PC-3 (cell line): ENCODE measurements at regions not wholly inside any gene's neighbourhood (a gene's known extent, or its start where the extent isn't known, plus 50 kb on each side); places are given as distances from the start of the nearest gene placed in this dataset.

Source experiments
- ATAC-seq: fragments of 200-7000 bp; cut with Tn5 transposase; 2 replicates; pipeline ENCODE4 v1.9.1; 2020; ENCODE audit warnings: mild to moderate bottlenecking, moderate library complexity
- BruUV-seq: library from RNA; stranded (reverse); fragments of 400-500 nt; replicated peaks from 2 replicates; lab custom pipeline; 2021; lab: Mats Ljungman, UMichigan
- CTCF ChIA-PET: fragments of 300-600 bp; sonication (Branson Sonifier 250); formaldehyde crosslinking; loops from one replicate; lab custom pipeline; 2022; ENCODE audit warnings: antibody characterized with exemption; lab: Charles Lee
- POLR2A ChIA-PET: fragments of 300-600 bp; sonication (Branson Sonifier 250); formaldehyde crosslinking; loops from one replicate; lab custom pipeline; 2022; ENCODE audit warnings: antibody characterized with exemption; ENCODE audit not compliant: unreplicated experiment; lab: Charles Lee
- DNase-seq: peaks from one replicate; pipeline ENCODE4 v3.0.0-alpha.2; 2015
- H2AFZ ChIP-seq: fragments of 300-600 bp; sonication (generic); 2 replicates; pipeline ENCODE4 v1.6.0; 2016; ENCODE audit warnings: antibody characterized with exemption, low read length
- H3F3A ChIP-seq: fragments of 300-600 bp; sonication (generic); one replicate; pipeline ENCODE4 v1.6.0; 2017; ENCODE audit warnings: antibody characterized with exemption, low read length, control low read depth, mild to moderate bottlenecking; ENCODE audit not compliant: unreplicated experiment
- H3K27ac ChIP-seq: fragments of 300-600 bp; sonication (generic); 2 replicates; pipeline ENCODE4 v1.5.1; 2016; ENCODE audit warnings: mild to moderate bottlenecking, low read length
- H3K27me3 ChIP-seq: fragments of 300-600 bp; sonication (generic); 2 replicates; pipeline ENCODE4 v1.6.1; 2016; ENCODE audit warnings: low read length, mixed read lengths
- H3K36me3 ChIP-seq: fragments of 300-600 bp; sonication (generic); 2 replicates; pipeline ENCODE4 v1.6.1; 2016; ENCODE audit warnings: low read depth, mixed run types, low read length, mixed read lengths
- H3K4me1 ChIP-seq: fragments of 300-600 bp; sonication (generic); 2 replicates; pipeline ENCODE4 v1.5.1; 2016; ENCODE audit warnings: low read length; ENCODE audit not compliant: insufficient read depth
- H3K4me2 ChIP-seq: fragments of 300-600 bp; sonication (generic); 2 replicates; pipeline ENCODE4 v1.6.0; 2016; ENCODE audit warnings: low read length
- H3K4me3 ChIP-seq: fragments of 300-600 bp; sonication (generic); 2 replicates; pipeline ENCODE4 v1.5.1; 2016; ENCODE audit warnings: mild to moderate bottlenecking, low read length, mixed read lengths
- H3K79me2 ChIP-seq: fragments of 300-600 bp; sonication (generic); 2 replicates; pipeline ENCODE4 v1.6.1; 2017; ENCODE audit warnings: low read length, mixed read lengths
- H3K9ac ChIP-seq: fragments of 300-600 bp; sonication (generic); 2 replicates; pipeline ENCODE4 v1.6.0; 2016; ENCODE audit warnings: mild to moderate bottlenecking, low read length
- H3K9me2 ChIP-seq: fragments of 300-600 bp; sonication (generic); replicated peaks from 2 replicates; pipeline ENCODE4 v1.6.1; 2016; ENCODE audit warnings: mixed run types, low read length, mixed read lengths
- H3K9me3 ChIP-seq: fragments of 300-600 bp; sonication (generic); 2 replicates; pipeline ENCODE4 v1.6.1; 2016; ENCODE audit warnings: low read length, mixed read lengths
- H4K20me1 ChIP-seq: fragments of 300-600 bp; sonication (generic); 2 replicates; pipeline ENCODE4 v1.6.1; 2016; ENCODE audit warnings: low read length, mixed read lengths
- CTCF ChIP-seq: fragments of 300-600 bp; sonication (generic); conservative IDR thresholded peaks from 2 replicates; pipeline ENCODE4 v1.5.1; 2017; ENCODE audit warnings: antibody characterized with exemption, low read depth, mild to moderate bottlenecking, low read length
- EZH2 ChIP-seq: fragments of 300-600 bp; sonication (generic); IDR thresholded peaks from one replicate; pipeline ENCODE4 v1.6.1; 2017; ENCODE audit warnings: antibody characterized with exemption, mild to moderate bottlenecking, low read length; ENCODE audit not compliant: unreplicated experiment
- EZH2phosphoT487 ChIP-seq: fragments of 300-600 bp; sonication (generic); IDR thresholded peaks from 2 replicates; pipeline ENCODE4 v1.6.1; 2018; ENCODE audit warnings: mild to moderate bottlenecking, antibody characterized with exemption, low read length, borderline replicate concordance
- intact Hi-C: fragments of 100-400 bp; cut with micrococcal nuclease; formaldehyde crosslinking; loops from 2 replicates; pipeline ENCODE4 v1.9.0; 2023

GRCh38 chrX:13888284-13888683 lies 71.4 kb upstream of the GPM6B start:
- ChIA-PET POLR2A (no interaction called here), CTCF (no interaction called here)
- Histone ChIP-seq H3K4me2 (no peak overlapping the region), H3K4me1 (no peaks in the 10 kb centered on the region), H4K20me1 (no peaks in the 10 kb centered on the region), H3K79me2 (no peaks in the 10 kb centered on the region), H3K9ac (no peak overlapping the region), H3K27ac (no peak overlapping the region), H2AFZ (no peak overlapping the region), H3K4me3 (no peak overlapping the region), H3K36me3 (no peaks in the 10 kb centered on the region), H3F3A (no peaks in the 10 kb centered on the region), H3K9me3 (no peaks in the 10 kb centered on the region), H3K27me3 (no peaks in the 10 kb centered on the region), H3K9me2 (no peaks in the 10 kb centered on the region)
- ATAC-seq (no peak), DNase-seq (no peak)
- no TSS peak for BruUV-seq
- intact Hi-C loops: no loop called here
- TF ChIP-seq EZH2: no peak
- no peak for TF ChIP-seq CTCF
- TF ChIP-seq EZH2phosphoT487: no peak

GRCh38 chrX:13885591-13885990 lies 68.7 kb upstream of the GPM6B start:
- no peak for ATAC-seq
- Histone ChIP-seq H3K79me2 (no peaks in the 10 kb centered on the region), H3K9me2 (no peaks in the 10 kb centered on the region), H3K4me1 (no peaks in the 10 kb centered on the region), H4K20me1 (no peaks in the 10 kb centered on the region), H3K9me3 (no peaks in the 10 kb centered on the region), H3K4me3 (no peak overlapping the region), H3K27me3 (no peaks in the 10 kb centered on the region), H3K36me3 (no peaks in the 10 kb centered on the region), H3K9ac (no peak overlapping the region), H2AFZ (no peak overlapping the region), H3K27ac (no peak overlapping the region), H3F3A (no peaks in the 10 kb centered on the region), H3K4me2 (no peak overlapping the region)
- POLR2A ChIA-PET: no interaction called here
- intact Hi-C loops: no loop called here
- DNase-seq: no peak
- no TSS peak for BruUV-seq
- CTCF ChIA-PET: no interaction called here
- TF ChIP-seq EZH2: no peak
- TF ChIP-seq EZH2phosphoT487: no peak
- no peak for TF ChIP-seq CTCF

- Histone ChIP-seq H3K4me2 (no peak overlapping the region), H3K4me1 (no peaks in the 10 kb centered on the region), H3K9ac (no peak overlapping the region), H3K9me3 (no peaks in the 10 kb centered on the region), H3K4me3 (no peak overlapping the region), H3K9me2 (no peaks in the 10 kb centered on the region), H3K79me2 (no peaks in the 10 kb centered on the region), H4K20me1 (no peaks in the 10 kb centered on the region), H3K27me3 (no peaks in the 10 kb centered on the region), H3K36me3 (no peaks in the 10 kb centered on the region), H3F3A (no peaks in the 10 kb centered on the region), H2AFZ (no peak overlapping the region), H3K27ac (no peak overlapping the region)
- TF ChIP-seq CTCF (no peak), EZH2phosphoT487 (no peak), EZH2 (no peak)
- BruUV-seq: no TSS peak
- ChIA-PET CTCF (interaction anchor here (0.5 kb wide), 1 partner anchor 274 kb away, joined by 3 read pairs; no protein-coding TSS in a partner anchor), POLR2A (no interaction called here)
- ATAC-seq: no peak
- intact Hi-C loops: no loop called here
- DNase-seq: peak; percentile 32
Measured at GRCh38 chrX:13876652-13877051, 59.8 kb upstream of the GPM6B start.
